HG02970 (cell line): ENCODE measurements at regions not wholly inside any gene's neighbourhood (a gene's known extent, or its start where the extent isn't known, plus 50 kb on each side); places are given as distances from the start of the nearest gene placed in this dataset.

Experiments
- ATAC-seq: cut with Tn5 transposase; IDR thresholded peaks from one replicate; pipeline ENCODE4 v1.9.1; 2021; ENCODE audit warnings: mild to moderate bottlenecking, moderate library complexity, moderate number of reproducible peaks; ENCODE audit not compliant: unreplicated experiment, low FRiP score

DNA sequence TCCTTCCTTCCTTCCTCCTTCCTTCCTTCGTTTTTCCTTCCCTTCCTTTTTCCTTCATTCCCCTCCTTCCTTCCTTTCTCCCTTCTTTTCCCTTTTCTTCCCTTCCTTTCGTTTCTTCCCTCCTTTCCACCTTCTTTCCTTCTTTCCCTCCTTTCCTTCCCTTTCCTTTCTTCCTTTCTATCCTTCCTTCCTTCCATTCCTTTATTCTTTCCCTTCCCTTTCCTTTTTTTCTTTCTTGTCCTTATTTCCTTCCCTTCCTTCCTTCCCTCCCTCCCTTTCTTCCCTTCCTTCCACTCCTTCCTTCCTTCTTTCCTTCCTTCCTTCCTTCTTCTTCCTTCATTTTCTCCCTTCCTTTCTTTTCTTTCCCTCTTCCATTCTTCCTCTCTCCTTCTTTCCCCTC lies 394.6 kb downstream of the GABRB3 start:
- ATAC-seq: no peak

DNA sequence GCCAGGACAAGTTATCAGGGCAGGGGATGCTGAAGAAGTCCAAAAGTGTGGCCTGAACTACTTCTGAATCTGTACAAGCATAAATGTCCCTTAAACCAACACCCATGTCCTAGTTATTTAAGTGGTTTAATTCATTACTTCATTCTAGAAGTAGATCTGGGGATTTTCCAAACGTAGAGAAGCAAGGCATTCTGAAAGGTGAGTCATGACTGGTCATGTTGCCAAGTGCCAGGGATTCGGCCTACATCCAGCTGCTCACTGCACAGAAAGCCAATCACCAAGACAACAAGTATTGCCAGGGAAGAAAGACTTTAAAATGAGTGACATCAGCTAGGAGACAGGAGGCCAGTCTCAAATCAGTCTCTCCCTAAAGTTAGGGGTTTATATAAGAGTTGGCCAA lies 396.6 kb downstream of the GABRB3 start:
- no peak for ATAC-seq

DNA sequence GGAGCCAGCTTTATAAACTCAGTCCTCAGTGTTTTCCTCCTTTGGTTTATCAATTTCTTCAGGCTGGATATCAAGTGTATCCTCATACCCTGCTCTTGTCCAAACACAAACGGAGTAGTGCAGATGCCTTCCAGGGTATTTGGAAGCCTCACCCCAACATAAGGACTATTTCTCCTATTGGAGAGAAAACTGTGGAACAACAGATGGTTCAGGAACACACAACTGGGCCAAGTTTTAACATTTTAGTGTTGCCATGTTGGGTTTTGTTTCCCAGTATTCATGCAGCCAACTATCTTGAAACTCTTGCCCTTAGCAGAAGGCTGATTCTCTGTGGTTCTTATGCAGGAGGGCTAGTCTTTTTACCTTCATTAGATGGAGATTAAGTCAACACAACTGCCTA lies 398.1 kb downstream of the GABRB3 start:
- no peak for ATAC-seq

DNA sequence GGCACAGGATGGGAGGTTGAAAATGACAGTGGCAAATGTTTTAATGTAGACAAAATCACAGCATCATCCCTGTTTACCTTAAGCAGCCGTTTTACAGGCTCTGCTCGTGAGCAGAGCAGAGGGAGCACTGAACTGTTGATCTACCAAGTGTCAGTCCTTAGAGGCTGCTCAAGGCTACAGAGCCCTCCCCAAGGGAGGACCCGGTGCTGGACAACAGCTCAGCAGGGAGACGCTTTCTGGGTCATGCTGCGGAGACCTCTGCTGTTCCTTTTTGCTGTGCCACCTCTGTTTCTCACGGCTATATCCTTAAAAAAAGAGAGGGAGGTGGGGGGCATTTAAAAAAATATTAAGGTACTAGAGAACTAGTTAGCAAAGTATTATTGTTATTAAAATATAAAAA lies 400.2 kb downstream of the GABRB3 start:
- no peak for ATAC-seq

DNA sequence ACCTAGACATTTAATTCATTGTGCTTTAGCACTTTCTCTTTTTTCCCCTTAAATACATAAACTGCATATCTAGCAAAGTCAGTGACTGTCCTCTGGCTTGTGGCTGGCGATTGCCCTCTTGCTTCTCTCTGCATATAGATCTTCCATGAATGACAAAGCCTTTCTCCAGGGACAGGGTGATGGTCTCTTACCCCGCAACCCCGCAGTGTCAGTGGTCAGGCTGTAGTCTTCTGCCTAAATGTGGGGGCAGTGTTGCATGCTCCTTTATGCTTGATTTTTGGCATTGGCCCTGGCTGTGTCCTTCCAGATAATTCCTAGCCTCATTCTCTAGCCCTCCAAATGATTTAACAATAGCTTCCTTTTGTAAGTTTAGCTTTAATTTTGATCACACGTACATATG lies 407.8 kb downstream of the GABRB3 start:
- ATAC-seq: no peak

DNA sequence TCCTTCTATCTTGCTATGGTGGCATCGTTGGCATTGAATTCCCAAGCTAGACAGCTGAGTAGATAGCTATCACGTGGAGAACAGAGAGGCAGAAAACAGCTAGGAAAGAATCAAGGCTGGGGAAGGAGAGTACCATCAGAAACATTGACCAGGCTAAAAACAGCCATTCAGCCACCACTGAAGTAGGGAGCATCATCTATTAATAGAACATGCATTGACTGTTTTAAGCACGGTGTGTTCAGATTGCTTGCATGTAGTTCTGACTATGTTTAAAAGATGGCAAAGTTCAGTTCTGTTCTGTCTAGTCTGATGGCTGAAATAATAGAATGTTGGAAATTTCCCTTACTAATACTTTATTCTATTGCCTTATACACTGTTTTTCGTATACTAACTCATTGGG lies 413.0 kb downstream of the GABRB3 start:
- ATAC-seq: no peak

DNA sequence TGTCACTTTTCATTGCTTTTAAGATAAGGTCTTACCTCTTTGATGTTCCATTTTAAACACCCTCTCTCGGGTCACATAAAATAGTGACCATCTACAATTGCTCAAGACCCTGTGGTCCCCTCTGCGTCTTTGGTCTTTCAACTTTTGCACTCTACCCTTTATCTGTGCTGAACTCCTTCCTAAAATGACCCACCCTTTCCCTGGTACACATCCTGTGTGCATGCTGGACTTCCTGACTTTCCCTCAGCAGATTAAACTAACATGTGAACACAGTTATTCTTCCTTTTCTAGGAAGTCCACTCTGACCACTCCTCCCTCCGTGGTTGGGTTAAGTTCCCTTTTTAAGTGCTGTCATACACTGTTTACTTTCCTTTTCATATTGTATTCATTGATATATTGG lies 414.2 kb downstream of the GABRB3 start:
- ATAC-seq: no peak

DNA sequence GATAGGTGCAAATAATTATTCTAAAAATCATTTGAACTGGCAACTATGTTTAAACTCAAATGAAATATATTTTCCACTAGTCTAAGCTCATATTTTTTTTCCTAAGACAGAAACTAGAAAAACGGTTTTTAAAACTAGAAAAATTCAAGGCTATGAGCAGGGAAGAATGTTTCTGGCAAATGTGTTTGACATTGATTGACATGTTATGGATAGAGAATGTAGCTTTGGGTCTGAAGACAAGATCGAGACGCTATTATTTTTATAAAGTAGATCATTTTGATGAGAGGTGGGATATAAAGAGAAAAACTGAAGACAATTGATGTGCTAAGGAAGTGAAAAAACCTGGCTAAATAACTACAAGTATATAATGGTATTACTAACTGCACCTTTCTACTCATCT lies 415.2 kb downstream of the GABRB3 start:
- ATAC-seq: no peak

DNA sequence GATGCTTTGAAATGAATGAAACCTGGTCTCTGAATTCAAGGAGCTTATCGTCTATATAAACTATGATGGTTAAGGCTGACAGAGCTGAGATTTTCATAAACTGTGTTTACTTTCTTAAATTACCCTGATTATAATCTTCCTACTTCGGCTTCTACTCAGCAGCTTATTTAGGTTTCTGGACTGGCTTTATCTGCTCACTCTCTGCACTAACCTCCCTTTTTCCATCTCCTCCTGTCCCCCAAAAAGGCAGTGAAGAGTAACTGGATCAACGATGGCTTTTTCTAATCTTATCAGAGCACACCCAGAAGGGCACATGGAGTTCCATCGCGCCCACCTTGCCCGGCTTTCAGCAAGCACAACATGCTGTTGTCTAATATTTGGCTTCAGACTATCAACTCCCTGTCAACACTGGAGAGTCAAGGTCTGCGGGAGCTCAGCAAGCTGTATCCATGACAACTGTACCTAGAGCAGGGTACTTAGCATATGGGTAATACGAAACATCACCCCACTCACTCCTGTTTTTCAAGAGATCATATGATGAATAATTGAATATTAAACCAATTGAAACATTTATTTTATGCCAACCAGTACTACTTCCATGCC lies 417.3 kb downstream of the GABRB3 start:
- ATAC-seq: no peak

DNA sequence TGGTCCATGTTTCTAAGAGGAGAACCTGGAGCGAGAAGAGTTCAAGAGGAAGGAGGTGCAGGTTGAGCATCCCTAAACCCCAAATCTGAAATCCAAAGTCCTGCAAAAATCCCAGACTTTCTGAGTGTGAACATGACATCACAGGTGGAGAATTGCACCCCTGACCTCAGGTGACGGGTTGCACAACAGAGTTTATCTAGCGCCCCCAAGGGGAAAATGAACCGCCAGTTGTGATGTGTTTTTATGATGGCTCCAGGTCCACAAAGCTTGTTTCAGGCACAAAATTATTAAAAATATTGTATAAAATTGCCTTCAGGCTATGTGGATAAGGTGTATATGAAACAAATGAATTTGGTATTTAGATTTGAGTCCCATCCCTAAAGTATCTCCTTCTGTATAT lies 420.0 kb downstream of the GABRB3 start:
- ATAC-seq: no peak

DNA sequence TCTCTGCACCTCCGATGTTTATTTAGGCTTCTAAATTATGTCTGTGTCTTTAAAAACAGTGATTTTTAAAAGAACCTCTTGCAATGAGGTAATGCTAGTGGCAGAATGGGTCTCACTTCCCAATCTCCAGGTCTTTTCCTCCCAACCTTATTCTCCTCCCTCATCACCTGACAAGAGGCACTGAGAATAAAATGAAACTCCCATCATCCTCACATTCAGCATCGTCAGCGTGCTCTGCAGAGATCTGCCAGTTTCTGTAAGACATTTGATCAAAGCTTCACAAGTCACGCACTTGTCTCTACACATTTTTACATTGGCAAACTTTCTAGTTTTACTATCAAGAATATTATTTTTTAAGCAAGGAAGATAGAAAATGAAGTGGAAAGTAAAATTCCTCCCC lies 420.5 kb downstream of the GABRB3 start:
- no peak for ATAC-seq

DNA sequence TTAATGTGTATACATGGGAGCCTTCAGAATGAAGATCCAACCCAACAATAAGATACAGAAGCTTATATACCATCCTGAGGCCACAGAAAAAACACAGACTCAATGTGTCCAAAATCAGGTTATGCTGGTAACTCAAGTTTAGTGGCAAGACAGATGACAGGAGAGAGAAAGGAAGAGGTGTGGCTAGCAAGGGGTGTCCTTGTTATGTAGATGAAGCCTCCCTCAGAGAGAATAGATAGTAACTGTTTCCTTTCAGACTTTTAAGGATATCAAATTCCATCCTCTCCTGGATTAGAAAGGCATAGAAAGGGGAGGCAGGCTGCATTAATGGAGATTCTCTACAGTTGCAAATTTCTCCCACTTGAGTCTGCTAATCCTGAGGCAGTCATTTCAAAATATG lies 447.4 kb downstream of the GABRB3 start:
- no peak for ATAC-seq

DNA sequence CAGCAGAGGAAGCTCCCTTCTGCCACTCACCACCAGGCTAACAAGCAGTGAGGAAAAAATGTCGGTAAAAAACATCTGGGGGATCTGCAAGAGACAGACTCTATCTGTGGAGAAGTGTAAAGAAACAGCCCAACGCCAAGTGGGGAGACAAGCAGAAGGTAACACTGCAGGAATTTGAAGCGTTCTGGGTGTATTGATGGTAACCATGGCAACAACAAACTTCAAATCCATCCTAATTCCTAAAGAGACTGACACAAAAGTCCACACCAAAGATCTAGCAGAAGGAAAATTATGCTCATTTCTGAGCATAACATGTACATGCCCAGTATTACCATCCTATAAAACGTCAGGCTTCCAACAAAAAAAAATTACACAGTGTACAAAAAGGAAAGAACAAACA lies 449.3 kb downstream of the GABRB3 start:
- no peak for ATAC-seq

DNA sequence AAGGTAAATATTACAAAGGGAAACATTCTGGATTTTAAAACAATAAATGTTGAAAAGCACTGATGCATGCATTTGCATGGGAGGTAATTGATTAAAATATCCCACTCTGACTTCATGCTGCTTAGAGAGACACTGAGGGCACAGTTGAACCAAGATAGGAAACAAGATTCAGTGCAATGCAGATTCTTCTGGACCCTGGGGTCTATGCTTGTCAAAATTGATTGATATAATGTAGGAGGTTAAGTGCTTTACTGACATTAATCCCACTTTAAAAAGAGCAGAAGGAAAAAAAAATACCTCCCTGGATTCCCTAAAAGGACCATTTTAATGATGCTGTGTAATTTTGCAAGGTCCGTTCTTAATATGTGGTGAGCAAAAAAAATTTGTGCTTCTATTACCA lies 454.2 kb downstream of the GABRB3 start:
- no peak for ATAC-seq

DNA sequence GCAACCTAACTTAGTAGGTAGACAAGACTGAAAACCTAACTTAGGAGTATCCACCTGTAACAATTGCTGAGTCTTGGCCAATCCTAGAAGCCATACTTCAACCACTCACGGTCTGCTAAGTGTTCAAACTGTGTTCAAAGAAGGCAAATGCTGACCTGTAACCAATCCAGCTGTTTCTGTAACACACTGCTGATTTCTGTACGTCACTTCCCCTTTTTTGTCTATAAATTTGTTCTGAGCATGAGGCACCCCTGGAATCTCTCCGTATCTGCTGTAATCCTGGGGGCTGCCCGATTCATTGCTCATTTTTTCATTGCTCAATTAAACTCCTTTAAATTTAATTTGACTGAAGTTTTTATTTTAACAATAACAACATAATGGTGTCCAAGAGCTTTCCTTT lies 451.4 kb upstream of the ATP10A start:
- ATAC-seq: no peak

DNA sequence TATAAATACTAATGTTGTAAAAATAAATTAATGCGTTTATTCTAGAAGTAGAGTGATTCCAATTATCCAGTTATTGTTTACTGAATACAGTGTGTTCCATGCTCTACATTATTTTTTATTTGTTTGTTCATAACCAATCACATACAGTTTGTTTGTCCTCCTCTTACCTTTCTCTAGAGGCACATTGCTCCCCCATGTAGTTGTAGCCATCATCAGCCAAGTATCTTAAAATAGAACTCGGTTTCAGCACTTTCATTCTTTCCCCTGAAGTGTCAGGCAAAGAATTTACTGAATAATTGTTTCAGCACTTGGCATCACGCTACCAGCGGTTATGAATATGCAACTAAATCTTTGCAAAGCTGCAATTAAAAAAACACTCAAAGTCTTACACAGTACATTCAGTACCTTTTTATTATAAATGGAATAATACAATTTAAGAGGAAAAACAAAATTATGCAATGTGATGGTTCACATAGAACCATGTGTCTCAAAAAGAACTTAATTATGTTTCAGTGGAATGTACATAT lies 448.6 kb upstream of the ATP10A start:
- ATAC-seq: no peak

DNA sequence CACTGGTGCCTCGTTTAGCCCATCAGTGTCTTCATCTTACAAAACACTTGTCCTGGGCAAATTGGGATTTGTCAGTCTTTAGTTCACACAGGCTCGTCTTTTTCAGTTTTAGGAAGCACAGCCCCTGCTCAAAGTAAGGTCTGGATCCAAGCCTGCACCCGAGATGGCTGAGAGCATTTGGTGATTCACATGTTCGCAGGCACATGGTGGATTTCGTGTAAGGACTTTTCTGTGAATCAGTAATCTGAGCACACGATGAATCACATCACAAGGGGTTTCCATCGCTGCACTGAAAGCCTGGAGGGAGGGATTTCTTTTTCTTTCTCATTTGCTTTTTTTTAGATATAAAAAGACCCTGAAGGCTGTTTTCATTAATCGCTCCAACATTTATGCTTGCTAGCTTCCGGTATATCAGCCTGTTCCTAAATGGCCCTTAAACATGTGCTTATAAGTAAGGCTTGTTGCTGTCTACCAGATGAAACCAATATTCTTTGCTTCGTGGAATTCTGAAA lies 435.6 kb upstream of the ATP10A start:
- ATAC-seq: no peak

DNA sequence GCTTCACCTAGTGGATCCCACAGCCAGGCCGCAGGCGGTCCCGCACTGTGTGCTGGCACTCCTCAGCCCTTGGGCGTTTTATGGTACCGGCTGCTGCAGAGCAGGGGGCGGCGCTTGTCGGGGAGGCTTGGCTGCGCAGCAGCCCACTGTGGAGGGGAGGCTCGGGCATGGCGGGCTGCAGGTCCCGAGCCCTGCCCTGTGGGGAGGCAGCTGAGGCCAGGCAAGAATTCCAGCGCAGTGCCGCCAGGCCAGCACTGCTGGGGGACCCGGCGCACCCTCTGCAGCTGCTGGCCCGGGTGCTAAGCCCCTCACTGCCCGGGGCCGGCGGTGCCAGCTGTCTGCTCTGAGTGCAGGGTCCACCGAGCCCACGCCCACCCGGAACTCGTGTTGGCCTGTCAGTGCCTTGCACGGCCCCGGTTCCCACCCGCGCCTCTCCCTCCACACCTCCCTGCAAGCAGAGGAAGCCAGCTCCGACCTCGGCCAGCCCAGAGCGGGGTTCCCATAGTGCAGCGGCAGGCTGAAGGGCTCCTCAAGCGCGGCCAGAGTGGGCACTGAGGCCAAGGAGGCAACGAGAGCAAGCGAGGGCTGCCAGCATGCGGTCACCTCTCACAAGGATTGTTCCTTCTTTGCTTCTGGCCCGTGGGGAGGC lies 435.0 kb upstream of the ATP10A start:
- no peak for ATAC-seq

DNA sequence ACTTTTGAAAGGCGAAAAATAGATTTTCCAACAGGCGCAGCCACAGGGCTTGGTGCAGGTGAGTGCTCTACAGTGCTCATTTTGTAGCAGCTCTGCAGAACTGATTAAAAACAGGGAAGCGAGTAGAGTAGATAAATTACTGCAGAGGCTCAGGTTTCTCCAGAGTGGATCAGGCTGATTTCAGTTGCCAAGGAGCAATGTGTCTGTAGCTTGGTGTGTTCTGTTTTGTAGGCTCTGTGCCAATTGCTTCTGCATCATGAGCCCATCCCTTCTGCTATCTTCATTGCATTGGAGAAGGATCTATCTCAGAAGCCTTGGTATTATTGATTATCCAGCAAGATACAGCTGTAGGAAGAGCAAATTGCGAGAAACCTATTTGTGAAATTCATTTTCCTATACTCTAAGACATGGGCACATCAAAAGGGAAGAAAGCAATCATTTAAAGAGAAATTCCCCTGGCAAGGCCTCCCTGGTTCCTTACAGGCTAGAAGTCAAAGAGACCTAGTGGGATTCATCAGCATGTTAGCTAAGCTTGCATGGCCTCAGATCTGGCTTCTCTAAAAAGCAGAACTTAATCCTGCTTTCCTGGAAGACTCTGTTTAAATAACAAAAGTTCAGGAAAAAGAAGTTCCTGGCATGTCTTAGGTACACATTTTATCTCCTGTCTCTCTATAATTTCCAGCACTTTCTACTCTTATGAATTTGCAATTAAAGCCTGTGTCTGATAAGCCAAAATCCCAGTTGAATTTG lies 432.4 kb upstream of the ATP10A start:
- ATAC-seq: no peak

DNA sequence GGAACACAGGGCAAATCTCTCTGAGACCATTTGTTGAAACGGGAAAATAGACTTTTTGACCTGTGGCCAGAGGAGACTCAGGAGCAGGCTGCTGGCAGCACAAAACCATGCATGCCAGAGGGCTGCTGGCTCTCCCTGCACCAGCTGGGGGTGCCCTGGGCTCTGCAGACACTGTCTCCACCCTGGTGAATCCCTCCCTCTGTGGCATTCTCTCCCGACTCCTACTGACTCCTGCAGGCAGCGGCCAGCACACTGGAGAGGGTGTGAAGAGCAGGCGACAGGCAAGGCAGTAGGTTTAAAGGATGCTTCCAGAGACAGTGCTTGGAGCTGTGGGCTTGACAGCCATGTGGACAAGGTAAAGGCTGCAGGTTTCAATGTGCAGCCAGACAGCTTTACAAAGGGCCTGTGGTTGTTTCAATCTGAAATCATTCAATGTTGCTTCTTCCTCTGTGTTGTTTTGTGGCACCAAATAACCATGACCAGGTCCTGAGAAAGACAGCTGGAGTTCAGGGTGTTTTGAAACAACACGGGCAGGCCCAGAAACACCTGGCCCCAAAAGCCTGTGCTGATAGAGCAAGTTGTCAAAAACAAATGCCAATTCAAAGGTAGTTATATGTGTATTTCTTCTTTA lies 431.0 kb upstream of the ATP10A start:
- no peak for ATAC-seq

DNA sequence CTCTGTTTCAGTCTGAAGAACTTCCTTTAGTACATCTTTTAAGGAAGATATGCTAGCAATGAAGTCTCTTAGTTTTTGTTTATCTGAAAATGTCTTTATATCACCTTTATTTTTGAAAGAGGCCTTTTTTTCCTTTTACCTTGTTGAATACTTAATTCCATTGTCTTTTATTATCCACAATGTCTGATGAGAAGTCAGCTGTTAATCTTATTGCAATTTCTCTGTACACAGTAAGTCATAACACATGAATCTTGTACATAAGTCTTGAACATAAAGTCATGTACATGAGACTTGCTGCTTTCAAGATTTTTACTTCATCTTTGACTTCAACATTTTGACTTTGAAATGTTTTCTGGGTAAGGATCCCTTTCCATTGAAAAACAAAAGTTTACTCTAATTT lies 424.3 kb upstream of the ATP10A start:
- no peak for ATAC-seq
